PC-3 (cell line): ENCODE measurements at regions not wholly inside any gene's neighbourhood (a gene's known extent, or its start where the extent isn't known, plus 50 kb on each side); places are given as distances from the start of the nearest gene placed in this dataset.

Source experiments
- ATAC-seq: fragments of 200-7000 bp; cut with Tn5 transposase; 2 replicates; pipeline ENCODE4 v1.9.1; 2020; ENCODE audit warnings: mild to moderate bottlenecking, moderate library complexity
- BruUV-seq: library from RNA; stranded (reverse); fragments of 400-500 nt; replicated peaks from 2 replicates; lab custom pipeline; 2021; lab: Mats Ljungman, UMichigan
- CTCF ChIA-PET: fragments of 300-600 bp; sonication (Branson Sonifier 250); formaldehyde crosslinking; loops from one replicate; lab custom pipeline; 2022; ENCODE audit warnings: antibody characterized with exemption; lab: Charles Lee
- POLR2A ChIA-PET: fragments of 300-600 bp; sonication (Branson Sonifier 250); formaldehyde crosslinking; loops from one replicate; lab custom pipeline; 2022; ENCODE audit warnings: antibody characterized with exemption; ENCODE audit not compliant: unreplicated experiment; lab: Charles Lee
- DNase-seq: peaks from one replicate; pipeline ENCODE4 v3.0.0-alpha.2; 2015
- H2AFZ ChIP-seq: fragments of 300-600 bp; sonication (generic); 2 replicates; pipeline ENCODE4 v1.6.0; 2016; ENCODE audit warnings: antibody characterized with exemption, low read length
- H3F3A ChIP-seq: fragments of 300-600 bp; sonication (generic); one replicate; pipeline ENCODE4 v1.6.0; 2017; ENCODE audit warnings: antibody characterized with exemption, low read length, control low read depth, mild to moderate bottlenecking; ENCODE audit not compliant: unreplicated experiment
- H3K27ac ChIP-seq: fragments of 300-600 bp; sonication (generic); 2 replicates; pipeline ENCODE4 v1.5.1; 2016; ENCODE audit warnings: mild to moderate bottlenecking, low read length
- H3K27me3 ChIP-seq: fragments of 300-600 bp; sonication (generic); 2 replicates; pipeline ENCODE4 v1.6.1; 2016; ENCODE audit warnings: low read length, mixed read lengths
- H3K36me3 ChIP-seq: fragments of 300-600 bp; sonication (generic); 2 replicates; pipeline ENCODE4 v1.6.1; 2016; ENCODE audit warnings: low read depth, mixed run types, low read length, mixed read lengths
- H3K4me1 ChIP-seq: fragments of 300-600 bp; sonication (generic); 2 replicates; pipeline ENCODE4 v1.5.1; 2016; ENCODE audit warnings: low read length; ENCODE audit not compliant: insufficient read depth
- H3K4me2 ChIP-seq: fragments of 300-600 bp; sonication (generic); 2 replicates; pipeline ENCODE4 v1.6.0; 2016; ENCODE audit warnings: low read length
- H3K4me3 ChIP-seq: fragments of 300-600 bp; sonication (generic); 2 replicates; pipeline ENCODE4 v1.5.1; 2016; ENCODE audit warnings: mild to moderate bottlenecking, low read length, mixed read lengths
- H3K79me2 ChIP-seq: fragments of 300-600 bp; sonication (generic); 2 replicates; pipeline ENCODE4 v1.6.1; 2017; ENCODE audit warnings: low read length, mixed read lengths
- H3K9ac ChIP-seq: fragments of 300-600 bp; sonication (generic); 2 replicates; pipeline ENCODE4 v1.6.0; 2016; ENCODE audit warnings: mild to moderate bottlenecking, low read length
- H3K9me2 ChIP-seq: fragments of 300-600 bp; sonication (generic); replicated peaks from 2 replicates; pipeline ENCODE4 v1.6.1; 2016; ENCODE audit warnings: mixed run types, low read length, mixed read lengths
- H3K9me3 ChIP-seq: fragments of 300-600 bp; sonication (generic); 2 replicates; pipeline ENCODE4 v1.6.1; 2016; ENCODE audit warnings: low read length, mixed read lengths
- H4K20me1 ChIP-seq: fragments of 300-600 bp; sonication (generic); 2 replicates; pipeline ENCODE4 v1.6.1; 2016; ENCODE audit warnings: low read length, mixed read lengths
- CTCF ChIP-seq: fragments of 300-600 bp; sonication (generic); conservative IDR thresholded peaks from 2 replicates; pipeline ENCODE4 v1.5.1; 2017; ENCODE audit warnings: antibody characterized with exemption, low read depth, mild to moderate bottlenecking, low read length
- EZH2 ChIP-seq: fragments of 300-600 bp; sonication (generic); IDR thresholded peaks from one replicate; pipeline ENCODE4 v1.6.1; 2017; ENCODE audit warnings: antibody characterized with exemption, mild to moderate bottlenecking, low read length; ENCODE audit not compliant: unreplicated experiment
- EZH2phosphoT487 ChIP-seq: fragments of 300-600 bp; sonication (generic); IDR thresholded peaks from 2 replicates; pipeline ENCODE4 v1.6.1; 2018; ENCODE audit warnings: mild to moderate bottlenecking, antibody characterized with exemption, low read length, borderline replicate concordance
- intact Hi-C: fragments of 100-400 bp; cut with micrococcal nuclease; formaldehyde crosslinking; loops from 2 replicates; pipeline ENCODE4 v1.9.0; 2023

GRCh38 chr2:167322795-167323194 is 434.5 kb downstream of the XIRP2 start:
- TF ChIP-seq CTCF (no peak), EZH2phosphoT487 (no peak), EZH2 (no peak)
- ATAC-seq: no peak
- no peaks in the 10 kb centered on the region for H3K79me2 ChIP-seq
- H3K9me2 ChIP-seq: no peaks in the 10 kb centered on the region
- H3K27ac ChIP-seq: no peak overlapping the region
- intact Hi-C loops: no loop called here
- no peak overlapping the region for H3K4me2 ChIP-seq
- no peaks in the 10 kb centered on the region for H3F3A ChIP-seq
- H2AFZ ChIP-seq: no peak overlapping the region
- H4K20me1 ChIP-seq: no peaks in the 10 kb centered on the region
- no peaks in the 10 kb centered on the region for H3K27me3 ChIP-seq
- no peaks in the 10 kb centered on the region for H3K36me3 ChIP-seq
- no peak for DNase-seq
- CTCF ChIA-PET: interaction anchor here (0.6 kb wide), 1 partner anchor 706 kb away, joined by 3 read pairs; no protein-coding TSS in a partner anchor
- POLR2A ChIA-PET: no interaction called here
- H3K9me3 ChIP-seq: no peaks in the 10 kb centered on the region
- no peak overlapping the region for H3K4me3 ChIP-seq
- H3K9ac ChIP-seq: no peak overlapping the region
- H3K4me1 ChIP-seq: no peaks in the 10 kb centered on the region
- no TSS peak for BruUV-seq

GRCh38 chr2:167318581-167318980 is 430.3 kb downstream of the XIRP2 start:
- H3K36me3 ChIP-seq: no peaks in the 10 kb centered on the region
- ATAC-seq (no peak), DNase-seq (no peak)
- H3K9ac ChIP-seq: no peak overlapping the region
- no peak overlapping the region for H3K27ac ChIP-seq
- CTCF ChIA-PET: no interaction called here
- POLR2A ChIA-PET: no interaction called here
- no peaks in the 10 kb centered on the region for H3F3A ChIP-seq
- H3K4me1 ChIP-seq: no peaks in the 10 kb centered on the region
- no peaks in the 10 kb centered on the region for H4K20me1 ChIP-seq
- no peak for TF ChIP-seq EZH2phosphoT487
- H2AFZ ChIP-seq: no peak overlapping the region
- intact Hi-C loops: no loop called here
- H3K9me3 ChIP-seq: no peaks in the 10 kb centered on the region
- no peaks in the 10 kb centered on the region for H3K9me2 ChIP-seq
- BruUV-seq: no TSS peak
- no peak overlapping the region for H3K4me3 ChIP-seq
- H3K79me2 ChIP-seq: no peaks in the 10 kb centered on the region
- no peak overlapping the region for H3K4me2 ChIP-seq
- H3K27me3 ChIP-seq: no peaks in the 10 kb centered on the region

GRCh38 chr2:167310442-167310841 is 422.2 kb downstream of the XIRP2 start:
- intact Hi-C loops: no loop called here

More at GRCh38 chr2:167310442-167310841, 422.2 kb downstream of the XIRP2 start:
- Histone ChIP-seq H3K27me3 (no peaks in the 10 kb centered on the region), H3F3A (no peaks in the 10 kb centered on the region), H3K9me2 (no peaks in the 10 kb centered on the region), H3K9ac (no peak overlapping the region), H3K4me3 (no peak overlapping the region), H2AFZ (no peak overlapping the region), H3K27ac (no peak overlapping the region), H3K4me1 (no peaks in the 10 kb centered on the region), H3K36me3 (no peaks in the 10 kb centered on the region), H3K9me3 (no peaks in the 10 kb centered on the region), H3K4me2 (no peak overlapping the region), H4K20me1 (no peaks in the 10 kb centered on the region), H3K79me2 (no peaks in the 10 kb centered on the region)
- ChIA-PET POLR2A (no interaction called here), CTCF (no interaction called here)
- TF ChIP-seq CTCF (no peak), EZH2 (no peak), EZH2phosphoT487 (no peak)
- no TSS peak for BruUV-seq
- ATAC-seq (no peak), DNase-seq (no peak)
